CD14-positive monocyte (primary cell): ENCODE measurements at regions not wholly inside any gene's neighbourhood (a gene's known extent, or its start where the extent isn't known, plus 50 kb on each side); places are given as distances from the start of the nearest gene placed in this dataset.

Experiments
- DNase-seq, 3 donors: peaks; one replicate each; pipeline ENCODE4 v3.0.0-alpha.2; 2011 to 2022
- H2AFZ ChIP-seq: 2 replicates; pipeline ENCODE4 v1.6.0; 2012; ENCODE audit warnings: mild to moderate bottlenecking, low read depth, low read length, inconsistent platforms; ENCODE audit not compliant: insufficient read depth, poor library complexity, severe bottlenecking
- H3K27ac ChIP-seq, 2 donors: 1 replicate in 1 of 2; 2 replicates in 1 of 2; pipeline ENCODE4 v1.5.1; 2012 to 2013; ENCODE audit warnings: low read length in 2 of 2, control low read depth in 1 of 2, inconsistent platforms in 1 of 2, low read depth in 1 of 2, mild to moderate bottlenecking in 1 of 2
- H3K27me3 ChIP-seq, 2 donors: one replicate each; pipeline versions ENCODE4 v1.6.0 to v1.6.1; 2011 to 2013; ENCODE audit warnings: low read length in 2 of 2; ENCODE audit not compliant: control insufficient read depth in 2 of 2, insufficient read depth in 2 of 2
- H3K36me3 ChIP-seq, 2 donors: replicated peaks in 1 of 2; 1 replicate in 1 of 2; 2 replicates in 1 of 2; pipeline versions ENCODE4 v1.5.1 to v1.6.1; 2012 to 2013; ENCODE audit warnings: low read length in 2 of 2, control low read depth in 1 of 2, inconsistent platforms in 1 of 2, mild to moderate bottlenecking in 1 of 2; ENCODE audit not compliant: insufficient read depth in 2 of 2, control insufficient read depth in 1 of 2
- H3K4me1 ChIP-seq, 2 donors: 1 replicate in 1 of 2; 2 replicates in 1 of 2; pipeline versions ENCODE4 v1.5.1 to v1.6.1; 2012 to 2013; ENCODE audit warnings: low read length in 2 of 2, control low read depth in 1 of 2, inconsistent platforms in 1 of 2, mild to moderate bottlenecking in 1 of 2, moderate library complexity in 1 of 2; ENCODE audit not compliant: insufficient read depth in 2 of 2, control insufficient read depth in 1 of 2
- H3K4me2 ChIP-seq: replicated peaks from 2 replicates; pipeline ENCODE3; 2012; ENCODE audit warnings: low read length, moderate library complexity, mild to moderate bottlenecking; ENCODE audit not compliant: poor library complexity, severe bottlenecking; ENCODE audit errors: extremely low read depth
- H3K4me3 ChIP-seq, 3 experiments: fragments of 200-600 bp in 1 of 3; sonication (generic) in 1 of 3; replicated peaks in 1 of 3; 1 replicate in 2 of 3; 2 replicates in 1 of 3; pipeline ENCODE4 v1.5.1; 2011 to 2013; ENCODE audit warnings: low read length in 3 of 3, mild to moderate bottlenecking in 3 of 3, control low read depth in 2 of 3, low read depth in 2 of 3, inconsistent platforms in 1 of 3, moderate library complexity in 1 of 3
- H3K79me2 ChIP-seq: 2 replicates; pipeline ENCODE4 v1.6.0; 2012; ENCODE audit warnings: mild to moderate bottlenecking, control low read depth, inconsistent platforms, low read length, moderate library complexity; ENCODE audit not compliant: insufficient read depth
- H3K9ac ChIP-seq: 2 replicates; pipeline ENCODE4 v1.6.0; 2017; ENCODE audit warnings: low read length, mild to moderate bottlenecking; ENCODE audit not compliant: insufficient read depth, poor library complexity, severe bottlenecking
- H3K9me3 ChIP-seq, 2 donors: replicated peaks in 1 of 2; 1 replicate in 1 of 2; 2 replicates in 1 of 2; pipeline versions ENCODE4 v1.5.1 to v1.6.1; 2012 to 2013; ENCODE audit warnings: low read length in 2 of 2, control low read depth in 1 of 2; ENCODE audit not compliant: control insufficient read depth in 1 of 2, insufficient read depth in 1 of 2
- H4K20me1 ChIP-seq: 2 replicates; pipeline ENCODE4 v1.6.0; 2012; ENCODE audit warnings: mild to moderate bottlenecking, low read length, control low read depth, moderate library complexity; ENCODE audit not compliant: insufficient read depth
- H3K27ac Mint-ChIP-seq, 7 donors: one replicate each; pipeline ENCODE4 v1.8.0; 2020; ENCODE audit warnings: mild to moderate bottlenecking in 7 of 7, mixed read lengths in 7 of 7, moderate library complexity in 6 of 7, inconsistent platforms in 2 of 7
- H3K27me3 Mint-ChIP-seq, 3 donors: one replicate each; pipeline ENCODE4 v1.8.0; 2021 to 2022; ENCODE audit warnings: low read depth in 3 of 3, mild to moderate bottlenecking in 3 of 3, mixed read lengths in 3 of 3, moderate library complexity in 3 of 3, inconsistent platforms in 1 of 3
- H3K36me3 Mint-ChIP-seq, 2 donors: one replicate each; pipeline ENCODE4 v1.8.0; 2020; ENCODE audit warnings: mixed read lengths in 2 of 2, inconsistent platforms in 1 of 2, mild to moderate bottlenecking in 1 of 2
- H3K4me1 Mint-ChIP-seq: one replicate; pipeline ENCODE4 v1.8.0; 2020; ENCODE audit warnings: mild to moderate bottlenecking, mixed read lengths
- H3K4me3 Mint-ChIP-seq, 2 donors: one replicate each; pipeline ENCODE4 v1.8.0; 2020; ENCODE audit warnings: mild to moderate bottlenecking in 2 of 2, mixed read lengths in 2 of 2, moderate library complexity in 1 of 2
- H3K9me3 Mint-ChIP-seq, 7 donors: one replicate each; pipeline ENCODE4 v1.8.0; 2020 to 2022; ENCODE audit warnings: mixed read lengths in 7 of 7, mild to moderate bottlenecking in 6 of 7, moderate library complexity in 6 of 7, inconsistent platforms in 2 of 7
- WGBS: methylation state at CpG from one replicate; pipeline ENCODE4 v1.1.5; 2013; ENCODE audit warnings: missing lambda C conversion rate; ENCODE audit not compliant: insufficient coverage; 5-methylcytosine and 5-hydroxymethylcytosine counted together
- intact Hi-C, 2 donors: fragments of 100-400 bp; cut with micrococcal nuclease; formaldehyde crosslinking; loops; one replicate each; pipeline versions ENCODE4 v1.15.0 to v1.15.1; 2023
- TF ChIP-seq, protein P1 (sequence below): fragments of 200-600 bp; IDR thresholded peaks from one replicate; pipeline ENCODE4 v1.8.0; 2022; ENCODE audit warnings: antibody characterized with exemption, mild to moderate bottlenecking

DNA sequence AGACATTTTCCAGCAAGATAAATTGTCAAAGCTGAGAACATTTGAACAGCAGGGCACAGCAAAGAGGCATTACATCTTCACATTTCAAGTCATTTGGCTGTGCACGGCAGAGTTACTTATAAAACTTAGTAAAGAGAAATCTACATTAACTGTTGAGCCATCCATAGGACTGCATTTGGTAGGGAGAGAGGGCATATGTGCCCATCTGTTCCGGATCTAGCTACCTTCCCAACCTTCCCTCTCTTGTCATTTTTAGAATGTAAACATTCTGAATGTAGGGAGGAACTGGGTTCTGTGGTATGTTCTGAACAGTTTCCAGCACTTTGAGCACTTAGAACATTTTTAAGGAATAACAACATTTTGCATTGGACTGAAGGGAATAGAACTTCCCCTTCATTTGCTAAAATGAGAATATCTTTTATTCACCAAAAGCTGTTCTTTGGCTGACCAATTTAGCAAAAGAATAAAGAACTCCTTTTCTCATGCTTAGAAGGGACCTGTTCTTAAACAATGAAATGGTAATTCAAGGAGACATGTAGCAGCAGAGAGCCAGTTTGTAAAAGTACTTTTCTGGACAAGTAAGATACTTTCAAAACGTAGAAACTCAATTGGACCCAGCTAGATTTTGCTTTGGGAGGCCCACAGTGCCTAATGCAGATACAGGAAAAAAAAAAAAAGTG is 104.4 kb downstream of the CETN3 start:
- Histone ChIP-seq H4K20me1 (no peaks in the 10 kb centered on the region), H3K27ac (no peak overlapping the region), H3K79me2 (no peaks in the 10 kb centered on the region), H3K9me3 (no peaks in the 10 kb centered on the region), H3K27me3 (no peaks in the 10 kb centered on the region), H2AFZ (no peak overlapping the region), H3K36me3 (no peaks in the 10 kb centered on the region), H3K9ac (no peak overlapping the region), H3K4me1 (no peaks in the 10 kb centered on the region), H3K4me2 (no peak overlapping the region), H3K4me3 (no peak overlapping the region)
- intact Hi-C loops = no loop called here
- 100% methylated on average over 1 of the region's 3 CpGs for WGBS
- Mint-ChIP-seq H3K9me3 (peaks cover 0 to 2% (median 0%) of the 10 kb centered on the region in 7 donors), H3K4me1 (no peaks in the 10 kb centered on the region), H3K4me3 (no peak overlapping the region), H3K27me3 (peaks cover 0 to 2% (median 0%) of the 10 kb centered on the region in 3 donors), H3K36me3 (no peaks in the 10 kb centered on the region), H3K27ac (no peak overlapping the region)
- TF ChIP-seq, protein P1, sequence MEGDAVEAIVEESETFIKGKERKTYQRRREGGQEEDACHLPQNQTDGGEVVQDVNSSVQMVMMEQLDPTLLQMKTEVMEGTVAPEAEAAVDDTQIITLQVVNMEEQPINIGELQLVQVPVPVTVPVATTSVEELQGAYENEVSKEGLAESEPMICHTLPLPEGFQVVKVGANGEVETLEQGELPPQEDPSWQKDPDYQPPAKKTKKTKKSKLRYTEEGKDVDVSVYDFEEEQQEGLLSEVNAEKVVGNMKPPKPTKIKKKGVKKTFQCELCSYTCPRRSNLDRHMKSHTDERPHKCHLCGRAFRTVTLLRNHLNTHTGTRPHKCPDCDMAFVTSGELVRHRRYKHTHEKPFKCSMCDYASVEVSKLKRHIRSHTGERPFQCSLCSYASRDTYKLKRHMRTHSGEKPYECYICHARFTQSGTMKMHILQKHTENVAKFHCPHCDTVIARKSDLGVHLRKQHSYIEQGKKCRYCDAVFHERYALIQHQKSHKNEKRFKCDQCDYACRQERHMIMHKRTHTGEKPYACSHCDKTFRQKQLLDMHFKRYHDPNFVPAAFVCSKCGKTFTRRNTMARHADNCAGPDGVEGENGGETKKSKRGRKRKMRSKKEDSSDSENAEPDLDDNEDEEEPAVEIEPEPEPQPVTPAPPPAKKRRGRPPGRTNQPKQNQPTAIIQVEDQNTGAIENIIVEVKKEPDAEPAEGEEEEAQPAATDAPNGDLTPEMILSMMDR = no peak
- no peak for DNase-seq

DNA sequence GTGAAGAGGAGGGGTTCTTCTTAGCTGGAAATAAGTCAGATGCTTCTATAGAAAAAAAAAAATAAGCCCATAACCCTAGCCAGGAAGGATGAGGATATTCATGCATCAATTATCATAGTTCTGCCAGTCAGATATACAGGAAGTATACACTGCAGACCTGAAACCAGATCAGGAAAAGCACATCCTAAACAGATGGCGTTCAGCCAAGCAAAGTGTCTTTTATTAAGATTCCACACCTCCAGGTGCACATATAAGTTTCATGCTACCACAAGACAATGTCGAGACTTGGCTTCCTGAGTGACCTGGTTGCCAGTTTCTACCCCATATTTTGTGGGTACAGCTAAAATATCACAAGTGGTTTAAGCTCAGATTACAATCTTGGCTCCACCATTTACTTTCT is 108.3 kb downstream of the CETN3 start:
- Histone ChIP-seq H3K4me1 (no peaks in the 10 kb centered on the region), H3K4me3 (no peak overlapping the region), H3K4me2 (no peak overlapping the region), H3K36me3 (no peaks in the 10 kb centered on the region), H3K27ac (no peak overlapping the region), H4K20me1 (no peaks in the 10 kb centered on the region), H3K27me3 (no peaks in the 10 kb centered on the region), H3K9ac (no peak overlapping the region), H2AFZ (no peak overlapping the region), H3K79me2 (no peaks in the 10 kb centered on the region), H3K9me3 (no peaks in the 10 kb centered on the region)
- Mint-ChIP-seq H3K4me3 (no peak overlapping the region), H3K9me3 (peaks cover 0 to 2% (median 0%) of the 10 kb centered on the region in 7 donors), H3K36me3 (no peaks in the 10 kb centered on the region), H3K27ac (no peak overlapping the region), H3K27me3 (peaks cover 0 to 2% (median 2%) of the 10 kb centered on the region in 3 donors), H3K4me1 (no peaks in the 10 kb centered on the region)
- DNase-seq = no peak
- WGBS = 40% methylated on average over 1 of the region's 2 CpGs
- intact Hi-C loops = no loop called here
- TF ChIP-seq, protein P1 = no peak
